ENCODE measurements at regions not wholly inside any gene's neighbourhood (a gene's known extent, or its start where the extent isn't known, plus 50 kb on each side); places are given as distances from the start of the nearest gene placed in this dataset.
"Not testable (repeated sequence)": the region's sequence is repeated elsewhere in the genome, so short reads cannot be mapped to it uniquely, and the experiment has no call there.

- no peak for DNase-seq (ENCODE audit: low spot score)
Observed at GRCh38 chr5:153258469-153258868, 232.0 kb upstream of the GRIA1 start.

GRCh38 chr5:153267506-153267905 lies 223.0 kb upstream of the GRIA1 start:
- DNase-seq (ENCODE audit: low spot score) = no peak

GRCh38 chr5:153275695-153276094 lies 214.8 kb upstream of the GRIA1 start:
- no peak for DNase-seq (ENCODE audit: low spot score)

DNA sequence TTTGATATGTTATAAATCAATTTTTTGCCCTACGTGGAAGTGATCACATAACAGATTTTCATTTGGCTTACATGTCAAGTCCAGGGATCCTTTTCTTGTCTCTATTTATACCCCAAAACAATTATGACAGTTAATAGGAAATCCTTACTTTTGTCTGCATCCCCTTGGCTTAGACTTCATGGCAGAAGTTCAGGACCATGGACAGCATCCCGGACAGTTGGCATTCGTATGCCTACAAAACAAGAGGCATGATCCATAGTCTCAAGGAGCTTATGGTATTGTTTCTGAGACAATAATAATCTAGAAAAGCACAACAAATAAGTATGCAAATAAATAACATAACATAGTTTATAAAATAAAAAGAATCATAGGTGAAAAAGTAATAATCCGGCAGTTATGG lies 214.3 kb upstream of the GRIA1 start:
- no peak for DNase-seq (ENCODE audit: low spot score)

DNA sequence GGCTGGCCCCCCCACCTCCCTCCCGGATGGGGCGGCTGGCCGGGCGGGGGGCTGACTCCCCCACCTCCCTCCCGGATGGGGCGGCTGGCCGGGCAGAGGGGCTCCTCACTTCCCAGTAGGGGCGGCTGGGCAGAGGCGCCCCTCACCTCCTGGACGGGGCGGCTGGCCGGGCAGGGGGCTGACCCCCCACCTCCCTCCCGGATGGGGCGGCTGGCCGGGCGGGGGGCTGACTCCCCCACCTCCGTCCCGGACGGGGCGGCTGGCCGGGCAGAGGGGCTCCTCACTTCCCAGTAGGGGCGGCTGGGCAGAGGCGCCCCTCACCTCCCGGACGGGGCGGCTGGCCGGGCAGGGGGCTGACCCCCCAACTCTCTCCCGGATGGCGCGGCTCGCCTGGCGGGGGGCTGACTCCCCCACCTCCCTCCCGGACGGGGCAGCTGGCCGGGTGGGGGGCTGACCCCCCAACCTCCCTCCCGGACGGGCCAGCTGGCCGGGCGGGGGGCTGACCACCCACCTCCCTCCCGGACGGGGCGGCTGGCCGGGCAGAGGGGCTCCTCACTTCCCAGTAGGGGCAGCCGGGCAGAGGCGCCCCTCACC lies 194.1 kb upstream of the GRIA1 start:
- not testable (repeated sequence) for DNase-seq (ENCODE audit: low spot score)

DNA sequence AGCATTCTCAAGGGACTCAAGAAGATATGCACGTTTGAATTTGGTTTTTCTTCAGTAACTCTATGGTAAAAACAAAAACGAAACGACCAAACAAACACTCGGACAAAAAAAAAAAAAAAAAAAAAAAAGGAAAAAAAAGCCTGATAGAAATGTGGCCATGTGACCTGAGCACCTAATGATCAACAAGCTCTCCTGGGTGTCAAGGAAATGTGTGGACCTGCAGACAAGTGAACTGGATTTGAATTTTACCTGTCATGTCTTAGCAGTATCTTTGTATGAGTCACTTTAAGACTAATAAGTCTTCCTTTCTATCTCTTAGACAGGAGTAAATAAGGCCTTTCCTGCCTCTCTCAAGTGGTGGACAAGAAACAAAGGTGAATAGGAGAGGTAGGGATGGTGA lies 190.6 kb upstream of the GRIA1 start:
- DNase-seq (ENCODE audit: low spot score) = peak; percentile 20

DNA sequence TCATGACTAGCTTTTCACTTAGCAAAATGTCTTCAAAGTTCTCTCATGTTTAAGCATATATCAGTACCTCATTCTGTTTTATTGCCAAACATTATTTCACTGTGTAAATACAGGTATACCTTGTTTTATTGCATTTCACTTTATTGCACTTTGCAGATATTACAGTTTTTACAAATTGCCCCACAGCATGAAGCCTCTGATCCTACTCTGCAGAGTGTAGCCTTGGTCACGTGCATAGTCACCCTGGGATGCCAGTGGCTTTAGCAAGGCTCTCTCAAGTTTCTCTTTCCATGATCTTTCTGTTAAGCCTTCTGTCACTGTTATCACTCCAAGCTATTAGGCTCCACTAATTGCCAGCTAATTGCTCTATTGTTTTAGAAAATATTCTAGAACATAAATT lies 182.2 kb upstream of the GRIA1 start:
- DNase-seq (ENCODE audit: low spot score) = no peak

- DNase-seq (ENCODE audit: low spot score) = no peak
Observed at GRCh38 chr5:153318556-153318955, 171.9 kb upstream of the GRIA1 start.

- no peak for DNase-seq (ENCODE audit: low spot score)
Observed at GRCh38 chr5:153321478-153321877, 169.0 kb upstream of the GRIA1 start.

DNA sequence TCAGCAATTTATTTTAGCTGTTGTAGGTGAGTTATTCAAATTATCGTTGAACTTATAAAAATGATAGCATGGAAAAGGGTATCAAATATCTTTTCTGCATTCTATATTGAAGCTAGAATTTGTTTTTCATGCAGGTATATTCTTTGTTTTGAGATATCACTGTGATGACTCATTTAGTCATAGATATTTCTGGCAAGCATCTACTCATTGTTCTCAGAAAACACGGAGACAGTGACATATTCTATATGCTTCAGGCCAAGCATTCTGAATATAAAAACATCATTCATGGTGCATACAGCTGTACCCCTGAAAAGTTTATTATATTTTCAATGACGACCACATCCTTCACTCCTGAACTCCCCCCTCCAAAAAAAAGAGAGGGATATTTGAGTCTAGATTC lies 150.3 kb upstream of the GRIA1 start:
- DNase-seq (ENCODE audit: low spot score) = no peak

- DNase-seq (ENCODE audit: low spot score) = no peak
Observed at GRCh38 chr5:153340738-153341137, 149.7 kb upstream of the GRIA1 start.

DNA sequence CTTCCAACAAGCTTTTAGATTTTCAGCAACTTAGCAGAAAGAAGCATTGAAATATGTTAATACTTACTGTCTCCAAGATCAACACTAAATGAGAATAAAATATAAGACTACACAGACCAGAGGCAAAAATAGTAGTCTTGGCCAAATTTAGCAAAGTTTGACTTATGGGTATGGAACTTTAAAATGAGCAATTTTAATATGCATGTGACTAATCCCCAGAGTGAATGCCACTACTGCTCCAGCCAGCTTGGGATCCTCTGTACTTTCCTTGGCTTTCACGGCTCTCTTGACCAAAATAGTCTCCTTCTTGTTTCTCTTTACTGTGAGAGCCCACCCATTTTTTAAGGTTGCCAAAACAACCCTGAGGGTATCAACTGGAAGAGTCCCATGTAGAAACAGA lies 148.0 kb upstream of the GRIA1 start:
- DNase-seq (ENCODE audit: low spot score) = no peak

- no peak for DNase-seq (ENCODE audit: low spot score)
Observed at GRCh38 chr5:153347611-153348010, 142.9 kb upstream of the GRIA1 start.

- no peak for DNase-seq (ENCODE audit: low spot score)
Observed at GRCh38 chr5:153350175-153350883, 140.1 kb upstream of the GRIA1 start.

DNA sequence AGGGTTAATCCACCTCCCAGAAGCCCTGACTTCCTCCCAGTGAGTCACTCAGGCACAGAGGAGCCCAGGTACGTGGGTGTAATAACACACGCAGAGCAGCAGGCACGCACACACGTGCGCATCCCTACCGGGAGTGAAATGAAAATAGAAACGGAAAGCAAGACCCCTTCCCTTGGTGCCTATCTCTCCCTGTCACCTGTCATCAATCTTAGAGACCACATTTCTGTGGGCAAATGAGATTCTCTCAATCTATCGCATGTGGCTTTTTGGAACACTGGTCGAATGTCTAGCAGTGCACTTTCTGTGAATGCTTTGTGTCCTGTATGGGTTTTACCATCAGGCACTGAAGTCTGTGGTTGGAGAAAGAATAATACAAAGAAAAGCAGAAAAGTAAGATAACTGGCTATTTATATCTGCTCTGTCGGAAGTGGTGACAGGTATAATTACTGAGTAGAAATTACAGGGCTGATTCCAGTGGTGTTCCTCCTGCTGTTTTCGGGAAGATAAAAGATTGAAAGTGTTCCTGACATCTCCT lies 137.7 kb upstream of the GRIA1 start:
- DNase-seq (ENCODE audit: low spot score) = peak; percentile 27

DNA sequence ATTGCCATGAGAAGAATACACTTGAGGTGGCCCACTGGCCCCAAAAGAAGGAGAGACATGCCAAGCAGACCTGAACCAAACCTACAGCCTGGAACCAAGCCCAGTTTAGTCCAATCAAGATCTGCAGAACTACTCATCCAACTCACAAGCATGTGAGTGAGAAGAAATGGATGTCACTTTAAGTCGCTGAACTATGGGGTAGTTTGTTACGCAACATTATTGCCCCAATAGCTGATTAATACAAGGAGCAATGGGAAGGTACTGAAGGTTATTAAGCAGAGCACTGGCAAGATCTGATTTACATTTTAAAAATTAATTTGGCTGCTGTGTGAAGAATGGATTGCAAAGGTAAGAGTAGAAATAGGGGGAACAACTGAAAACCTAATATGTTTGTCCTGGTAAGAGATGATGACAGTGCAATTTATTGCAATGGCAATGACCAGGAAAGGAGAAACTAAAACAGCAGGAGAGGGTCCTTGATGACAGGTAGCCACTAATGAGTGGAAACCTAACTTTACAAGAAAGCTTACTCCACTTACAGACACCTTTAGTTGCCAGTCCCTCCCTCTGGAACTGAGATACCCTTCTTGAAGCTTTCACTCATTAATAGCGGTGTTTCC lies 132.9 kb upstream of the GRIA1 start:
- DNase-seq (ENCODE audit: low spot score) = no peak

DNA sequence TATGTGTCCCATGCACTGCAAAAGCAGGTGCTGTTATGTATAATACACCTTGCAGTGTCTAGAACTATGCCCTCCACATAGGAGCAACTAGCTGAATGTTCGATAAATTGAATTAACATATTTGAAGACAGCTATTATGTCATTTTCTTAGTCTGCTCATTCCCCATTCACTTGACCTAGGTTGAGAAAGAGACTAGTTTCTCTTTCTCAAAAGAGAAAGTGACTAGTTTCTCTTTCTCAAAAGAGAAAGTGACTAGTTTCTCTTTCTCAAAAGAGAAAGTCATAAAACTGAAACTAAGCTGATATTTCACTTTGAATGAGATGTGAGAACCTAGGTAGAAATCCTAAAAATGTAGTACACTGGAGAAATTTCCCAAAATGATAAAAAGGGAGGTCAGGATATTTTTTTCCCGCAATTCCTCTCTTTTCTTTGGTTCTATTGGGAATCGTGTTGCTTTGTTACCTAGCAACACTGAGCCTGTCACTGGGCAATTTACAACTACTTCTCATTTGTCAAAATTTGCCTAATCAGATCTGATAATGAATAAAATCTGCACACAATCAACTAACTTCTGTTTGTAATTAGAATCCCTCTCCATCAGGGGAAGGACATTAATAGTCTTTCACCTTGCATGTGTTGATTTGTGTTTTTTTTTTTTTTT lies 132.0 kb upstream of the GRIA1 start:
- no peak for DNase-seq (ENCODE audit: low spot score)

DNA sequence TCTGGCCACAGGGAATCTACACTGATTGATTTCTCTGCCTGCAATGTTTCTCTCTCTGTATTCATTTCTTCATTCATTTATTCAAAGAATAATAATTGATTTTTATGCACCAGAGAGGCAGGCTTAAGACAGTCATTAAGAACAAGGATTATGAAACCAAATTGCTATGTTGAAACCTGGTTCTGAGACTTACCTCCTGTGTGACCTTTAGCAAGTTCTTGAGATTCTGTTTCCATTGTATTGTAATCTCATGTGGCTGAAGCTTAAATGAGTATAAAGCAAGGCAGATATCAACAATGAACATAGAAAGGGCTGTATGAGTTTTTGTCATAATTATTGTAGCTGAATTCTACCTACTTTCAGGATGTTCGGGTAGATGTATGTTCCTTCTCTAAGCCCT lies 129.6 kb upstream of the GRIA1 start:
- DNase-seq (ENCODE audit: low spot score) = no peak

DNA sequence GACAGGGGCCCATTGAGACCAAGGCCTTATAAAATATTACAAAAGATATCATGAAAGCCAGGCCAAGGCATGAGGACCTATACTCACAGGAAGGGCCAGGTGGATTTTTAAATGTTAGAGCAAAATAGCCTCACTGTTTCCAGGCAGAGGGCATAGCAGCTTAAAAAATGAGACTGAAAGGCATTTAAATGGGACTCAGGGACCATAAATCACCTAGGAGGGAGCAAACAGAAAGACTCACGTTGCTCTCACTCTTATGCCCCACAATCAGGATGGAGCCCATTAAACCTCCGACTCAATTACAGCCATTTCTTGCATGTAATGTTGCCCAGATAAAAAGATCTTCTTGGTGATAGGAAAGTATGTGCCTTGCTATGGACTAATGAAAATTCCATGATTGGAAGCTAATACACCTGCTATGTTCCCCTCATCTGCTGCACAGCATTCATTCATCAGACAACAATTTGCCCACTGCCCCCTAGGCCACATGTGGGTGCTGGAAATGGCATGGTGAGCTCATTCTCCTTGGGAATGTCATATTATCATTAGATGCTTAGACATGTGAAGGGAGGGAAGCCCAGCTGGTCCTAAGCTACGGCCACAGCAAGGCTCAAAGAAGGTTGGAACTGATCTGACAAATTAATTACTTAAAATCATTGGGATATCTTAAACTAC lies 128.6 kb upstream of the GRIA1 start:
- no peak for DNase-seq (ENCODE audit: low spot score)

GRCh38 chr5:153365547-153365946 lies 124.9 kb upstream of the GRIA1 start:
- DNase-seq (ENCODE audit: low spot score) = no peak

DNA sequence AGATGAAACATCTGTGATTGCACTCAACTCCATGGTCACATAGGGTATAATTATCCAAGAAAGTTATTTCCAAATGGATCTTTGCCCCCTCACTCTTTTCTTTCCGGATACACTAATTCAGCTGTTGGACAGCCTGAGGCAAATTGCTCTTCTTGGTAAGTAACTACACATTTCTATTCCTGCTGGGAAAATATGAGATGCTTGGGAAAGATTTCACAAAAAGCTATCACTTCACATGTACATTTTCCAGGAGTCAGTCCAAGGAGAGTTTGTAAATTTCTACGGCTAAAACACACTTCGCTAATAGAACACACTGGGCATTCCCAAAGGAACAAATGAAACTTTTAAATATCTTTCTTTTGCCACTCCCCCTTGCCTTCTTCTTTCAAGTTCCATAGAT lies 123.0 kb upstream of the GRIA1 start:
- no peak for DNase-seq (ENCODE audit: low spot score)

DNA sequence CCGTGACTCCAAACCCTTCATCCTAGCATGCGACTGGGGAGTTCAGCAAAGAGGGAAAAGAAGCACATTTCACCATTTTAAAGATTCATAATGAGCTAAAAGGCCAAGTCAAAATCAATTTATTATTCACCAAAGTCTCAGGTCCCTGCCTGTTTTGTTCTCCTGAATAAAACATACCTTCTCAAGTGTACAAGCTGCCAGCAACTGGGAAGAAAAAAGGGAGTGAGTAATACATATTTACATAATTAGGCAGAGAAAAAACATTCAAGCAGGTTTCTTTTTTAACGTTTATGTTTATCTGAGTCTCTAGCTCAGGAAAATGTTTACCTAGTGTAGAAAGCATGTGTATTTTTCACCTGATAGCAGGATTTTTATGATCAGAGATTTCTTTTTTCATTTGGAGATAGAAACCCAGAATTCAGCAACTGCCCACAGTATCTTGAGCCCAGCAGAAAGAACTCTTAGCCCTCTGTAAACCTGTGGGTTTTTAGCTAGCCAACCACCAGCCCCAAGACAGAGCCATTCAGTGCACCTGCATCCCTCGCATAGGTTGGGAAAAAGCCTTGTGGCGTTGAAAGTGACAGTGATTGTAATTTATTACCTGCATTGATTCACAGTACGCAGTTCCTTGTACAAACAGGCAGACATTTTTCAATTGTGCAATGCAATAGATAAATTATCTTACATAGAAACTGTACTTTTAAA lies 117.9 kb upstream of the GRIA1 start:
- DNase-seq (ENCODE audit: low spot score) = no peak

All from putamen (tissue), 1 donor.